ENCODE measurements at regions not wholly inside any gene's neighbourhood (a gene's known extent, or its start where the extent isn't known, plus 50 kb on each side); places are given as distances from the start of the nearest gene placed in this dataset.

GRCh38 chr5:19064094-19064493, 923.9 kb downstream of the CDH18 start:
- H2BK12ac ChIP-seq (ENCODE audit: insufficient read length, low read depth, low read length), result no peak overlapping the region
- H4K20me1 ChIP-seq (ENCODE audit: control insufficient read depth, insufficient read depth, insufficient read length), result no peaks in the 10 kb centered on the region
- H3K27ac ChIP-seq (ENCODE audit: insufficient read length, low read depth, low read length), result no peak overlapping the region
- no peak overlapping the region for H4K5ac ChIP-seq (ENCODE audit: insufficient read length, low read depth, low read length)
- H3T11ph ChIP-seq (ENCODE audit: low read length), result no peak overlapping the region
- H3K79me1 ChIP-seq (ENCODE audit: insufficient read depth, low read depth, low read length, poor library complexity, severe bottlenecking), result no peaks in the 10 kb centered on the region
- no peak overlapping the region for H2BK120ac ChIP-seq (ENCODE audit: low read depth, low read length, poor library complexity, severe bottlenecking)
- H3K23me2 ChIP-seq (ENCODE audit: insufficient read length, low read depth, low read length, poor library complexity, severe bottlenecking), result no peaks in the 10 kb centered on the region
- no peaks in the 10 kb centered on the region for H3K9me3 ChIP-seq (ENCODE audit: control insufficient read depth, low read depth, low read length)
- no peak overlapping the region for H4K91ac ChIP-seq (ENCODE audit: insufficient read length, low read depth, low read length)
- H3K4me3 Mint-ChIP-seq, result no peak overlapping the region
- no peak overlapping the region for H2BK15ac ChIP-seq (ENCODE audit: low read depth, low read length)
- no peaks in the 10 kb centered on the region for H3K4me1 ChIP-seq (ENCODE audit: insufficient read depth, low read length)
- no peak overlapping the region for H4K8ac ChIP-seq (replicated peaks; ENCODE audit: insufficient read length, low read depth, low read length)
- no peaks in the 10 kb centered on the region for H3K27me3 ChIP-seq (ENCODE audit: insufficient read depth, low read length)
- no peak overlapping the region for H2BK5ac ChIP-seq (ENCODE audit: insufficient read length, low read length)
- H3K23ac ChIP-seq (ENCODE audit: insufficient read length, low read depth, low read length), result no peak overlapping the region
- no peaks in the 10 kb centered on the region for H3K9me3 Mint-ChIP-seq
- peaks cover 0 to 5% of the 10 kb centered on the region in 2 experiments; a peak in 1 of 4 replicates for H3K4me1 Mint-ChIP-seq
- no peak overlapping the region for H3K27ac Mint-ChIP-seq
- H3K27me3 Mint-ChIP-seq (ENCODE audit: low read depth), result no peaks in the 10 kb centered on the region
- H3K79me2 ChIP-seq (ENCODE audit: insufficient read depth, low read length), result no peaks in the 10 kb centered on the region
- no peak overlapping the region for H3K56ac ChIP-seq (ENCODE audit: insufficient read length, low read depth, low read length)
- no peak overlapping the region for H3K18ac ChIP-seq (ENCODE audit: insufficient read length, low read depth, low read length)
- no peaks in the 10 kb centered on the region for H3K36me3 Mint-ChIP-seq (ENCODE audit: insufficient read depth in 1 of 3, low read depth in 3 of 3)
- no peak overlapping the region for H3K9ac ChIP-seq (ENCODE audit: extremely low read depth, insufficient read length, low read length)
- H3K14ac ChIP-seq (ENCODE audit: insufficient read depth, low read length), result no peak overlapping the region
- no peak overlapping the region for H2AK5ac ChIP-seq (ENCODE audit: insufficient read length, low read length)
- DNase-seq, result no peak
- no peak overlapping the region for H3K4ac ChIP-seq (ENCODE audit: low read depth, low read length)
- no peak overlapping the region for H2BK20ac ChIP-seq (ENCODE audit: low read depth, low read length, poor library complexity, severe bottlenecking)
- H3K4me2 ChIP-seq (ENCODE audit: insufficient read depth, insufficient read length, low read length), result no peak overlapping the region
- no peak for TF ChIP-seq CTCF (conservative IDR thresholded peaks at IDR 0.05)
- H2AFZ ChIP-seq (ENCODE audit: low read length), result no peak overlapping the region

Data from H9 (cell line).